ENCODE measurements at regions not wholly inside any gene's neighbourhood (a gene's known extent, or its start where the extent isn't known, plus 50 kb on each side); places are given as distances from the start of the nearest gene placed in this dataset.

- ChIA-PET POLR2A (no interaction called here), CTCF (interaction anchor here (0.5 kb wide), 1 partner anchor 201 kb away, joined by 4 read pairs; no protein-coding TSS in a partner anchor)
- Histone ChIP-seq H3K27ac (ENCODE audit: extremely low read depth, low read depth, low read length) (no peak overlapping the region), H3K4me1 (ENCODE audit: control insufficient read depth, insufficient read depth, low read length) (peaks cover 15% of the 10 kb centered on the region), H3K36me3 (ENCODE audit: control insufficient read depth in 2 of 2, insufficient read depth in 1 of 2, low read length in 2 of 2) (no peaks in the 10 kb centered on the region), H3K9me3 (ENCODE audit: control insufficient read depth, insufficient read depth, low read depth, low read length) (no peaks in the 10 kb centered on the region), H3K4me3 (ENCODE audit: low read depth, low read length) (no peak overlapping the region)
- TF ChIP-seq ZNF521 (tag by site-specific recombination; IDR thresholded peaks at IDR 0.05) = 0 out of 2 replicates have a peak, but pooled peaks have one; percentile 53
- no peak for TF ChIP-seq ZNF138 (tag by site-specific recombination; IDR thresholded peaks at IDR 0.05; ENCODE audit: borderline replicate concordance)
- TF ChIP-seq ZNF175 (tag by site-specific recombination; IDR thresholded peaks at IDR 0.05) = no peak
- TF ChIP-seq, protein P1, sequence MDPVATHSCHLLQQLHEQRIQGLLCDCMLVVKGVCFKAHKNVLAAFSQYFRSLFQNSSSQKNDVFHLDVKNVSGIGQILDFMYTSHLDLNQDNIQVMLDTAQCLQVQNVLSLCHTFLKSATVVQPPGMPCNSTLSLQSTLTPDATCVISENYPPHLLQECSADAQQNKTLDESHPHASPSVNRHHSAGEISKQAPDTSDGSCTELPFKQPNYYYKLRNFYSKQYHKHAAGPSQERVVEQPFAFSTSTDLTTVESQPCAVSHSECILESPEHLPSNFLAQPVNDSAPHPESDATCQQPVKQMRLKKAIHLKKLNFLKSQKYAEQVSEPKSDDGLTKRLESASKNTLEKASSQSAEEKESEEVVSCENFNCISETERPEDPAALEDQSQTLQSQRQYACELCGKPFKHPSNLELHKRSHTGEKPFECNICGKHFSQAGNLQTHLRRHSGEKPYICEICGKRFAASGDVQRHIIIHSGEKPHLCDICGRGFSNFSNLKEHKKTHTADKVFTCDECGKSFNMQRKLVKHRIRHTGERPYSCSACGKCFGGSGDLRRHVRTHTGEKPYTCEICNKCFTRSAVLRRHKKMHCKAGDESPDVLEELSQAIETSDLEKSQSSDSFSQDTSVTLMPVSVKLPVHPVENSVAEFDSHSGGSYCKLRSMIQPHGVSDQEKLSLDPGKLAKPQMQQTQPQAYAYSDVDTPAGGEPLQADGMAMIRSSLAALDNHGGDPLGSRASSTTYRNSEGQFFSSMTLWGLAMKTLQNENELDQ (tag by site-specific recombination; IDR thresholded peaks at IDR 0.05; ENCODE audit: low read depth) = no peak
- no peak for TF ChIP-seq BCL11A (tag by site-specific recombination; IDR thresholded peaks at IDR 0.05; ENCODE audit: low read depth)
- peak; percentile 93 for TF ChIP-seq ZNF366 (tag by site-specific recombination; conservative IDR thresholded peaks at IDR 0.05)
- peak; percentile 11; the same call in 1 of the 2 replicates for TF ChIP-seq ZBTB17 (tag by site-specific recombination; IDR thresholded peaks at IDR 0.05)
- TF ChIP-seq PBX3 (CRISPR knock-in tag; IDR thresholded peaks at IDR 0.05) = 0 out of 2 replicates have a peak, but pooled peaks have one; percentile 1
- peak; percentile 73 for TF ChIP-seq PRDM1 (tag by site-specific recombination; IDR thresholded peaks at IDR 0.05)
Observed at GRCh38 chr17:77364941-77365583, 224.3 kb downstream of the SEC14L1 start.

GRCh38 chr17:77365584-77366186 lies 224.9 kb downstream of the SEC14L1 start:
- ChIA-PET POLR2A (no interaction called here), CTCF (interaction anchor here (0.5 to 1.2 kb wide), 5 partner anchors 9 to 181 kb away, joined by 3 to 7 read pairs (median 3); no protein-coding TSS in a partner anchor)
- H3K36me3 ChIP-seq (ENCODE audit: control insufficient read depth in 2 of 2, insufficient read depth in 1 of 2, low read length in 2 of 2) = no peaks in the 10 kb centered on the region
- H3K4me3 ChIP-seq (ENCODE audit: low read depth, low read length) = no peak overlapping the region
- H3K27ac ChIP-seq (ENCODE audit: extremely low read depth, low read depth, low read length) = no peak overlapping the region; the same call in 1 of the 2 replicates
- H3K4me1 ChIP-seq (ENCODE audit: control insufficient read depth, insufficient read depth, low read length) = peaks cover 15% of the 10 kb centered on the region
- no peaks in the 10 kb centered on the region for H3K9me3 ChIP-seq (ENCODE audit: control insufficient read depth, insufficient read depth, low read depth, low read length)
- TF ChIP-seq ZNF560 (tag by site-specific recombination; IDR thresholded peaks at IDR 0.05; ENCODE audit: borderline replicate concordance) = no peak
- TF ChIP-seq KLF17 (tag by site-specific recombination; IDR thresholded peaks at IDR 0.05) = peak; percentile 97
- no peak for TF ChIP-seq ZNF585B (tag by site-specific recombination; IDR thresholded peaks at IDR 0.05)
- no peak for TF ChIP-seq TSHZ1 (tag by site-specific recombination; IDR thresholded peaks at IDR 0.05; ENCODE audit: borderline replicate concordance)
- TF ChIP-seq KLF8 (tag by site-specific recombination; IDR thresholded peaks at IDR 0.05) = no peak
- no peak for TF ChIP-seq ZNF670 (tag by site-specific recombination; IDR thresholded peaks at IDR 0.05; ENCODE audit: low read depth)
- TF ChIP-seq RBAK (tag by site-specific recombination; IDR thresholded peaks at IDR 0.05) = no peak
- TF ChIP-seq ZBTB7A (tag by site-specific recombination; IDR thresholded peaks at IDR 0.05; ENCODE audit: low read depth) = no peak
- TF ChIP-seq, protein P2, sequence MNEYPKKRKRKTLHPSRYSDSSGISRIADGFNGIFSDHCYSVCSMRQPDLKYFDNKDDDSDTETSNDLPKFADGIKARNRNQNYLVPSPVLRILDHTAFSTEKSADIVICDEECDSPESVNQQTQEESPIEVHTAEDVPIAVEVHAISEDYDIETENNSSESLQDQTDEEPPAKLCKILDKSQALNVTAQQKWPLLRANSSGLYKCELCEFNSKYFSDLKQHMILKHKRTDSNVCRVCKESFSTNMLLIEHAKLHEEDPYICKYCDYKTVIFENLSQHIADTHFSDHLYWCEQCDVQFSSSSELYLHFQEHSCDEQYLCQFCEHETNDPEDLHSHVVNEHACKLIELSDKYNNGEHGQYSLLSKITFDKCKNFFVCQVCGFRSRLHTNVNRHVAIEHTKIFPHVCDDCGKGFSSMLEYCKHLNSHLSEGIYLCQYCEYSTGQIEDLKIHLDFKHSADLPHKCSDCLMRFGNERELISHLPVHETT (tag by site-specific recombination; IDR thresholded peaks at IDR 0.05) = no peak
- no peak for TF ChIP-seq GFI1B (tag by site-specific recombination; IDR thresholded peaks at IDR 0.05)
- TF ChIP-seq, protein P3, sequence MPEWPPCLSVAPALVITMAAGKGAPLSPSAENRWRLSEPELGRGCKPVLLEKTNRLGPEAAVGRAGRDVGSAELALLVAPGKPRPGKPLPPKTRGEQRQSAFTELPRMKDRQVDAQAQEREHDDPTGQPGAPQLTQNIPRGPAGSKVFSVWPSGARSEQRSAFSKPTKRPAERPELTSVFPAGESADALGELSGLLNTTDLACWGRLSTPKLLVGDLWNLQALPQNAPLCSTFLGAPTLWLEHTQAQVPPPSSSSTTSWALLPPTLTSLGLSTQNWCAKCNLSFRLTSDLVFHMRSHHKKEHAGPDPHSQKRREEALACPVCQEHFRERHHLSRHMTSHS (tag by site-specific recombination; IDR thresholded peaks at IDR 0.05) = no peak
- TF ChIP-seq ZNF473 (tag by site-specific recombination; IDR thresholded peaks at IDR 0.05) = no peak
